HG03520 (cell line): ENCODE measurements at regions not wholly inside any gene's neighbourhood (a gene's known extent, or its start where the extent isn't known, plus 50 kb on each side); places are given as distances from the start of the nearest gene placed in this dataset.

Experiments
- ATAC-seq: cut with Tn5 transposase; IDR thresholded peaks from one replicate; pipeline ENCODE4 v1.9.1; 2021; ENCODE audit warnings: mild to moderate bottlenecking, moderate library complexity; ENCODE audit not compliant: unreplicated experiment

DNA sequence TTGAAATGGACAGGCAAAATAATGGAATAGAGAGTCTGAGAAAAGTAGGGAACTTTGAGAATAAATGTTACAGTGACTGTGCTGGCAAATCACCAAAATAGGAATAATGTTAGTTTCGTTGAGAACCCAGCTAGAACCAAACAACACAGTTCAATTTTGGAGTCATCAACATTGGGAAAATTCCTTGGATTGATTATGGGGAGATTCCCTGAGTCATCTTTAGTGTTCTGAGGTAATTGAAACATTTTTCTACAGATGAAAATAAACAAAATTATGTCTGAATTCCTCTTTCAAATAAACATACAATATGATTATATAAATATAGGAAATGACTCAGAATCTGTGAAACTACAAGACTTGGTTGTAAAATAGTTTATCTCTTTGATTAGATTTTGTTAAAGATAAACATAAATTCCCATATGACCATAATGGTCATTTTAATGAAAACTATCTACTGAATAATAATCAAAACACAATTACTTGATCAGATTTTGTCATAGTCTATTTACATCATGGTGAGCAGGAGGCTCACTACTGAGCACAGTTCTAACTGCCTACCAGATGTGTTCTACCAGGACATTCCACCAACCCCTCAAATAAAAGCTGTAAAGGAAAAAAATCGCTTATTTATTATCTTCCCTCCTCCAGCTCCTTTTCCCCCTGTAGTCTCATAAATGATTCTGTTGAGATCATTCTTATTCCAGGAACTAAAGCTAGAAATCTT is 51.4 kb upstream of the GABRA2 start:
- no peak for ATAC-seq
